Femur (tissue), 1 donor: ENCODE measurements at regions not wholly inside any gene's neighbourhood (a gene's known extent, or its start where the extent isn't known, plus 50 kb on each side); places are given as distances from the start of the nearest gene placed in this dataset.

Experiments used
- DNase-seq: peaks from one replicate; pipeline ENCODE4 v3.0.0-alpha.2; 2017

DNA sequence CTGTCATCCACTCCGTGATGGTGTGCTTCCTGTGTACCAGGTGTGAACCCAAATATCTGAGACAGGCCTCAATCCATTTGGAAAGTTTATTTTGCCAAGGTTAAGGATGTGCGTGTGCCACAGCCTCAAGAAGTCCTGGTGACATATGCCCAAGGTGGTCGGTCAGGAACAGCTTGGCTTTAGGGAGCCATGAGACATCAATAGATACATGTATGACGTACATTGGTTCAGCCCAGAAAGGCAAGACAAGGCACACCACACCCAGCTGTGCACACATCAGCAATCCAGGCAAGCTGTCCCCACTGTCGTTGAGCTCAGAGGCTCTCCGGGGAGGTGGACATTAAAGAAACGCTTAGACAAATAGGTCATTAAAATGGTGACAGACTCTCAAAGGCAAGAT lies 56.8 kb upstream of the SHANK2 start:
- DNase-seq = peak; percentile 3

DNA sequence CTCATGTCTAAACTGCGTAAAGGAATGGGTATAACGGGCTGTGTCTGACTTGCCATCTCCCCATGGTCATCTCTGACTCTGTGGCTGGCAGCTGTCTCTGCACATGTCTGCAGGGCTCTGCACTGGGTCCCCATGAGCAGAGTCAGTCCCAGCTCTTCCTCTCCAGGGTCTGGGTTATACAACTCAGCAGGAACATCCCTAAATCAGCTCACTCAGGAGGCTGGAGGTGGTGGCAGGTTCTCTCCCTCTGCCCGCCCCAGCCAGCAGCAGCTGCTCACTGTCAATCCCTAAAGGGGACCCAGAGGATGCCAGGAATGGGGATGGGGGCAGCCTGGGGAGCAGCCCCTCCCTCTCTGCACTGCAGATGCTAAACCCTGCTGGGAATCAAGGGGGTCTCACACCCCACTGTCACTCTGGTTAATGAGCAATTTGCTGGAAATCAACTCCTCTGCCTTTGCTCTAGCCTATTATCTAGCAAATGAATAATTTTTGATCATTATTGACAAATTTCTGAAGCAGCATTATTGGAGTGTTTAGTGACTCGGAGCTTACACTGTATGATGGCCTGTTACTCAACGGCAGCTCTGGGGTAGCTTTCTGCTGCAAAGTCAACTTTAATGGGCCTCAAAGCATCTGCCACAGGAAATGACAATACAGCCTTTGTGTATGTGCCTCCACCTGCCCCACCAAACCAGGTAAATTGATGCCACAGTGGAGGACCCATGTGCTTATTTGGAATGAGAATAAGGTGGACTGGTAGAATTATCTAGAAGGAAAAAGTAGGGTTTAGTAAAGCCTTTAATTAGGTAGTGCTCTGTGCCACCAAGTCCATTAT lies 55.7 kb upstream of the SHANK2 start:
- peak; percentile 7 for DNase-seq

DNA sequence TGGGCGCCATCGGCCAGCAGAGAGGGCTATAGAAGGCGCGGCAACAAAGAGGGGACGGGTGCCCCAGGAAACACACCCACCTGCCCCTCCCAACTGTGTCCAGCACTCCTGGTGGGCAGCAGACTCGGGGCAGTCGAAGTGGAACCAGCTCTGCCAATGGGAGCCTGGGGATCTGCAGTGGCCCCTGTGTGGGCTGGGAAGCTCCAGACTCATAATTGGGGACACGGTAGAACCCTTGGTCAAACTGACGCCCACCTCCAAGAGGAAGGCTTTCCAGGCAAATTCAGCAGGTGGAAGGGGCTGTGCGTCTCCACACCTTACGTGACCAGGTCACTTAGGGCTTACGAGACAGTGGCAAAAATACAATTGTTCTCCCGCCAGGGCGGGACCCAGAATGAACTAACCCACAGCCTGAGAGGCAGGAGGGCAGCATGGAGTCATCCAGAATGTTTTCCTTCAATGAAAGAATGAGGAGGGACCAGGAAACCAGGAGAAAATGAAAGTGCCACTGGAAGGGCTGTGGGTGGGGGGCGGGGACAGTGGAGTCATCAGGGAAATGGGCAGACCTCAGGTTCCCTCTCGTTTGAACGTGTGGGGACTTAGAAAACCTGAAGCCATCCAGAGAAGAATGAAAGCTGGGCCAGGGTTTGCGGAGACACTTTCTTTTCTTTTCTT lies 53.2 kb upstream of the SHANK2 start:
- no peak for DNase-seq

DNA sequence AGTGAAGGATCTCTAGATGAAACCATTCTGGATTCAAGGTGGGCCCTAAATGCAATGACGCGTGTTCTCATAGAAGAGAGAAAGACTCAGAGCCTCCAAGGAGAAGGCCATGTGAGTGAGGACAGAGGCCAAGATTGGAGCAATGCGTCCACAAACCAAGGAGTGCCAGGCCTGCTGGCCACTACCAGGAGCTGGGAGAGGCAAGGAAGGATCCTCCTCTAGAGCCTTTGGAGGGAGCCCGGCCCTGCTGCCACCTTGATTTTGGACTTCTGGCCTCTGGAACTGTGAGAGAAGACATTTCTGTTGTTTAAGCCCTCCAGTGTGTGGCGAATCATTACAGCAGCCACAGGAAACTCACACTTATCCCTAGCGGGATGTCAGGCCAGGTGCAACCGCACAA lies 52.7 kb upstream of the SHANK2 start:
- DNase-seq = no peak

DNA sequence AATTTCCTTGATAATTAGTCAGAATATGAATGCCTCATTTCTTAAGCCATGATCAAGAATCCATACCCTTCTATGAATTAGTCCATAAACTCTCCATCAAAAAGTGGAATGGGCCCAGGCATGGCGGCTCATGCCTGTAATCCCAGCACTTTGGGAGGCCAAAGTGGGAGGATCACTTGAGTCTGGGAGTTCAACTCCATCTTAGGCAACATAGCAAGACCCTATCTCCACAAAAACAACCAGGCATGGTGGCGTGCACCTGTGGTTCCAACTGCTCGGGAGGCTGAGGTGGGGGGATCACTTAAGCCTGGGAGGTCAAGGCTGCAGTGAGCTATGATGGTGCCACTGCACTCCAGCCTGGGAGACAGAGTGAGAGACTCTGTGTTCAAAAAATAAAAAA lies 52.1 kb upstream of the SHANK2 start:
- no peak for DNase-seq

DNA sequence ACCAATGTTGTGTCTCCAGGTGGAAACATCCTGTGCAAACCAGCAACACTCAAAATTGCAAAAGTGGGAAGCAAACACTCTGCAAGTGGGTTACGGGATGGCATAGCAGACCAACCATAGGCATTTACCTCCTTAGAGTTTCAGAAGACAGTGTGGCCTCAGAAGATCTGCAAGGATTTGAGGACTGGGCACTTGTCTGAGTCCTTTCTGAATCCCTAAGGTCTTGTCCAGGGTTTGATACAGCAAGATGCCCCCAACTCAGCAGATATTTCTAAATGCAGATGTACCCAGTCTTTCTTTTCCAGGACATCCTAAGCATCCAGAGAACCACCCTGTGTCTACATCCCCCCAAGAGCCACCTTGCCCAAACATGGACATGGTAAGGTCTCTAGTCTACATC lies 51.7 kb upstream of the SHANK2 start:
- no peak for DNase-seq

DNA sequence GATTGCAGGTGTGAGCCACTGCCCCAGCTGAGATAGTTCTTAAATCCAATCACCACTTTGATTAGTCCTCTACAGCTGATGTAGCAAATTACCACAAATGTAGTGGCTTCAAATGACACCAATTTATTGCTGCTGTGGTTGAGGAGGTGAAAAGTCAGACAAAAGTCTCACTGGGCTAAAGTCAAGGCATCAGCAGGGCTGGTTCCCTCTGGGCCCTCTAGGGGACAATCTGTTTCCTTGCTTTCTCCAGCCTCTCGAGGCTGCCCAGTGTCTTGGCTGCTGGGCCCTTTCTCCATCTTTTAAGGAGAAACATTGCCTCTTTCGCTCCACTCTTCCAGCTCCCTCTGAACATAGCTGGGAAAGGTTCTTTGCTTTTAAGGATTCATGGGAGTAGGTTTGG lies 50.5 kb upstream of the SHANK2 start:
- no peak for DNase-seq

DNA sequence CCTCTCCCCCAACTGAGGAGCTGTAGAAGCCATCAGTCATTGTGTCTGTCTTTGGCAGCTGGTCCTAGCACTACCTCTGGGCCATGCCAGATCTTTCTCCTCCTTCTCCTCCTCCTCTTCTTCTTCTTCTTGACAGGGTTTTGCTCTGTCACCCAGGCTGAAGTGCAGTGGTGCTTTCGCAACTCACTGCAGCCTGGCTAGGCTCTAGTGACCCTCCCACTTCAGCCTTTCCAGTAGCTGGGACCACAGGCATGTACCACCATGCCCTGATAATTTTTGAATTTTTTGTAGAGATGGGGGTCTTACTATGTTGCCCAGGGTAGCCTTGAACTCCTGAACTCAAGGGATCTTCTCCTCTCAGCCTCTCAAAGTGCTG lies 50.1 kb upstream of the SHANK2 start:
- no peak for DNase-seq
